Astrocyte of the cerebellum (primary cell): ENCODE measurements at regions not wholly inside any gene's neighbourhood (a gene's known extent, or its start where the extent isn't known, plus 50 kb on each side); places are given as distances from the start of the nearest gene placed in this dataset.

Experiments used
- DNase-seq: peaks from one replicate; pipeline ENCODE4 v3.0.0-alpha.2; 2011; ENCODE audit warnings: low read depth
- H3K4me3 ChIP-seq: 2 replicates; pipeline ENCODE4 v1.5.1; 2011; ENCODE audit warnings: mild to moderate bottlenecking, low read depth, low read length, moderate library complexity
- CTCF ChIP-seq: IDR thresholded peaks from 2 replicates; pipeline ENCODE4 v1.5.1; 2012; ENCODE audit warnings: low read length, low read depth, moderate library complexity, mild to moderate bottlenecking; ENCODE audit errors: missing control alignments
- in situ Hi-C: cut with HindIII; loops from 2 replicates; pipeline ENCODE4 v1.10.0; 2017; ENCODE audit warnings: low sequenced_read_pairs

DNA sequence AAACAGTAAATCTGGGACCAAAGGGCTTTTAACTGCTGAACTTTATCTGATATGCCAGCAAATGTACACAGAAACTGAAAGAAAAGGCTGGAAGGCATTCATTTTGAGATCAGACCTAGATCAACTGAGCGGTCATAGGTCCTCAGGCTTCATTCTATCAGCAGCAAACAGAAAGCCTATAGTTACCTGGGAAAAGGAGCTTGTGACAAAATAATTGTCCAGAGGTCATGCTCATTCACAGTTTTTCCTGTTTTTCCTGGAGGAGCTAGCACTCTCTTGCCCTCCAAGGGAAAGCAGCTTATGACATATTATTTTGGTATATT is 320.2 kb downstream of the AHR start:
- TF ChIP-seq CTCF, result no peak
- in situ Hi-C loops, result no loop called here
- H3K4me3 ChIP-seq, result no peak overlapping the region
- DNase-seq, result no peak

DNA sequence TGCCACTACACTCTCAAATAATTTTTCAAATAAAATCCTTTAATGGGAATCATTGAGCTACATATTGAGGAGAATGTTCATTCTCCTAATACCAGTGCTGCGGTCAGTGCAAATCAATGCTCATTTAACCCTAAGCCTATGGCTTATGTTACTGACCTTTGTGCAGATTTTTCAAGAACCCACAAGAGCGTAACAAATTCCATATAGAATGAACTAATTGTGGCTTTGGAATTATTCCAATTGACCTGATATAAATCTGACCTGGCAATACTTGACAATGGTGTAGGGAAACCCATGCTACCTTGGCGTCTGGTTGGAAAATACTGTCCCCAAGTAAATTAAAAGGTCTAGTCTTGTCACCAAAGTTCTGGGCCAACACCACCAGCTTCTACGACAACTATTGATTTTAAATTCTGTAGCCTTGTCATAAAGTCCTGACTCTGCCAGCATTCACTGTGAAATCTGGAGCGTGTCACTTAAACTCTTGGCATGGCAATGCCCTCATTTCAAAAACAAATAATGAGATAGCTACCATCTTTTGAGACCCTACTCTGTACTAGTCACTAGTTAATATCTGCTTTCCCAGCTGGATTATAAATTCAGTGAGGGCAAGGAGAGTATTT is 320.9 kb downstream of the AHR start:
- in situ Hi-C loops, result no loop called here
- TF ChIP-seq CTCF, result no peak
- no peak for DNase-seq
- no peak overlapping the region for H3K4me3 ChIP-seq

- in situ Hi-C loops, result no loop called here
- H3K4me3 ChIP-seq, result no peak overlapping the region
- TF ChIP-seq CTCF, result no peak
- DNase-seq, result no peak
These were observed 319.7 kb downstream of the SNX13 start for GRCh38 chr7:17620566-17620965.

- DNase-seq, result no peak
- TF ChIP-seq CTCF, result no peak
- in situ Hi-C loops, result no loop called here
- no peak overlapping the region for H3K4me3 ChIP-seq
These were observed 317.8 kb downstream of the SNX13 start for GRCh38 chr7:17622451-17622850.

DNA sequence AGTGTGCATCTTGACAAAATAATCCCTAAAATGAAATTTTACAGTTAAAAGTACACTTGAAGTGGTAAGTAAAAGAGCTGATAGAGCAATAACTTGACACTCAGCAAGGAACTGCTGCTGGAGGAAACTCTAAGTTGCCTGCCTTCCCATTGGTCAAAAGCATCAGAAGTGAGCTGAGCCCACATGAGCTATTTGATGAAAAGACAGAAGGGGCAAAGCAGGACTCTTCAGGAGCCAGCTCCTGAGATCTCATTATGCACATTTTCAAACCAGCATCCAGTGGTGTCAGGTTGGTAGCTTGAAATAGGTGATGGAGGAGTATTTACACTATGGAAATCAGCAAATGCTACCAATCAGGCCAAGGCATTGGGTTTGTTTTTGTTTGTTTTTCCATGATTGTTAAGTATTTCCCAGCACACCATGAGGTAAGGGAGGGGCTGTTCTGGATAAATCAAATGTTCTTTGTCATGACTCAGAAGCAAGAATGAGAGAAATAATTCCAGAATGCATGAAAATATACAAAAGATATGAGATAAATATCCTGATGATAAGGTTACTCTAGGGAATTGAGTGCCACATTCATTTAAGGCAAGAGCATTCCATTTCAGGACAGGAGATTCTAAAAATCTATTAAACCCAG is 316.6 kb downstream of the SNX13 start:
- TF ChIP-seq CTCF, result no peak
- no peak overlapping the region for H3K4me3 ChIP-seq
- in situ Hi-C loops, result no loop called here
- DNase-seq, result no peak

DNA sequence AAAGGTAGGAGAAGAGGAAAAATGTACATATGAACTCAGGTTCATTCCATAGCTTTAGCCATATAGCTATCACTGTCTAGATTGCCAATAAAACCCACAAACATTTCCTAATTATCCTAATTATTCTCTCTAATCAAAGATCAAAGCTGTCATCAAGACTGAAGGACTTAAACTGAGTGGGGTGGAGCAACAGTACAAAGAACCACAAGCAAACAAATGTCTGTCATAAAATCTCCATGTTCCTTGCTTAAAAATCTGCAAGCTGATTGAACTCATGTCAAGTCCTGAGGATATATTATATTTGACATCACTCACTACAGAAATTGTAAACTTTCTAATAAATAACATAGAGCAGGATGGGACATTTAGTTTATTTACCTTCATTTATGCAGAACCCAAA is 315.9 kb downstream of the SNX13 start:
- DNase-seq, result no peak
- TF ChIP-seq CTCF, result no peak
- in situ Hi-C loops, result no loop called here
- no peak overlapping the region for H3K4me3 ChIP-seq

- DNase-seq, result peak; percentile 46
- TF ChIP-seq CTCF, result no peak
- no peak overlapping the region for H3K4me3 ChIP-seq
- in situ Hi-C loops, result no loop called here
These were observed 315.3 kb downstream of the SNX13 start for GRCh38 chr7:17625043-17625442.
